EL (cell line): ENCODE measurements at regions not wholly inside any gene's neighbourhood (a gene's known extent, or its start where the extent isn't known, plus 50 kb on each side); places are given as distances from the start of the nearest gene placed in this dataset.
"Not testable (repeated sequence)": the region's sequence is repeated elsewhere in the genome, so short reads cannot be mapped to it uniquely, and the experiment has no call there.

Experiments
- DNase-seq: peaks from one replicate; pipeline ENCODE4 v3.0.0-alpha.2; 2016

DNA sequence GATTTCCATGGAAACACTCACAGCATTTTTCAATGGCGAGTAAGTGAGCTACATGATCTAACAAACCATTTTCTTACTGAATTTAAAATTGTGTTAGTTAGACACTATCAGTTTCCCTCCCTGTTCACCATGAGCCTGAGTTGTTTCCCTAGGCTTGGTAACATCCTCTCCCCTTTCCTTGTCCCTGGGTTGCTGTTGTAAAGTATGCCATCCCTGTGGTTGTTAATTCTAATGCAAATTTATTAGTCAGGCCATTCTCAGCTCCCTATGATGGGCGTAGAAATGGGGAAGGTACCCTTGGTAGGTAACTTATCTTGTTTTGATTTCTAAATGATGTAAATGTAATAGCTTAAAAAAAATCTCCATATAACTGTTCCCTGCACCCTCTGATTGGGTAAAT, 143.0 kb downstream of the SPATA31A6 start:
- not testable (repeated sequence) for DNase-seq

DNA sequence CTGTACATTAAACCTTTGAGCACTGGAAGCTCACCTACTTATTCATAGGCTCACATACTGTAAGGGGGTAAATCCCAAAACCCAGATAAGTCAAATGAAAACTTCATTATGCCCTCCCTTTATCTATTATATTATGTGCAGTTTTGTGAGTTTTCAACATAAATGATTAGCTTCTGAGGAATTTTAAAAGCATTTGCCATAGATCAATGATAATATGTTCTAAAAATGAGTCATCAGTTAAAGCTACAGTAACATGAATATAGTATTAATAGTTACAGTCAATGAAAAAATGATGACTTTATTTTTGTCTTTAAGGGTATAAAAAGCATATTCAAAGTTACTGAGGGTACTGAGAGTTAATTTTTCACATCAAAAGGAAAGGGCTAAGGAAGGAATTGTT, 151.9 kb downstream of the SPATA31A6 start:
- DNase-seq, result peak; percentile 26

DNA sequence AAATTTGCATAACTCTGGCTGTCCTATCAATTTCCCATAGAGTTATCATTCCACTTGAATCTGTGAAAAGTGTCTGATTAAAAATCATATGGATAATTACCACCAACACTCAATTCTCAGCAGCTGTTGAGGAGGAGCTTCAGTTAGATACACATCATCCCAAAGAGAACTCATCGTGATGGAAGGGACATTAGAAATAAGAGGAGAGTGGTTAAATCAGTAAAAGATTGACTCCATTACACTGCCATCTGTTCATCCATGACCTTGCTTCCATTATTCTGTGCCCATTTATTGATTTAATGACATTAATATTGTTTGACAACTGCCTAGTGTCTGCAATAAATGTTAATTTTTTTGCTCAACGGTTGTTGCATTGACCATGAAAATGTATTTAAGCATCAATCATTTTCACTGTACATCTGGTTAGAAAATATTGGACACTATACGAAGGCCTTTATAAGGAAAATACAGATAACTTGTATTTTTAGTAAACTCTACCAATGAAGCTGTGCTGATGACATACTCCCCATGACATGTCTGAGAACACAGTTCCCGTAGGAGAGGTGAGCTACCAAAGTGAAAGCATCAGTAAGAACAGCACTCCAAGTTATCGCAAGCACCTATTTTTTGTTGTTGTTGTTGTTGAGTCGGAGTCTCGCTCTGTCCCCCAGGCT, 152.7 kb downstream of the SPATA31A6 start:
- DNase-seq, result not testable (repeated sequence)

DNA sequence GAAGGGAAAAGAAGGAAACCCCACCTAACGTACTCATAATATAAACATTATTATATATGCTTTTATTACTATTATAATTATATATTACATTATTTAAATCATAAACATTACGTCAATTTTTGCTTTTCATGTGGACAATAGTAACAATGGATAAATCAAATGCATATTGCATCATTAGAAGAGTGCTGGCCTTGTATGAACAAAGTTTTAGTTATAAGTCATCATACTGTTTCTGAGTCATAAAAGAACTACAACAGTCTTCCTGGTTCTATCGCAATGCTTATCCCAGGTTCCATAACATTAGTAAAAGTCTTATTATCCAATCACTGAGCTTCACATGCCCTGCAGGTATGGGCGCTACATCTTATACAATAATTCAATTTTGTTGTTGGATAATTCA, 154.8 kb downstream of the SPATA31A6 start:
- DNase-seq, result not testable (repeated sequence)

DNA sequence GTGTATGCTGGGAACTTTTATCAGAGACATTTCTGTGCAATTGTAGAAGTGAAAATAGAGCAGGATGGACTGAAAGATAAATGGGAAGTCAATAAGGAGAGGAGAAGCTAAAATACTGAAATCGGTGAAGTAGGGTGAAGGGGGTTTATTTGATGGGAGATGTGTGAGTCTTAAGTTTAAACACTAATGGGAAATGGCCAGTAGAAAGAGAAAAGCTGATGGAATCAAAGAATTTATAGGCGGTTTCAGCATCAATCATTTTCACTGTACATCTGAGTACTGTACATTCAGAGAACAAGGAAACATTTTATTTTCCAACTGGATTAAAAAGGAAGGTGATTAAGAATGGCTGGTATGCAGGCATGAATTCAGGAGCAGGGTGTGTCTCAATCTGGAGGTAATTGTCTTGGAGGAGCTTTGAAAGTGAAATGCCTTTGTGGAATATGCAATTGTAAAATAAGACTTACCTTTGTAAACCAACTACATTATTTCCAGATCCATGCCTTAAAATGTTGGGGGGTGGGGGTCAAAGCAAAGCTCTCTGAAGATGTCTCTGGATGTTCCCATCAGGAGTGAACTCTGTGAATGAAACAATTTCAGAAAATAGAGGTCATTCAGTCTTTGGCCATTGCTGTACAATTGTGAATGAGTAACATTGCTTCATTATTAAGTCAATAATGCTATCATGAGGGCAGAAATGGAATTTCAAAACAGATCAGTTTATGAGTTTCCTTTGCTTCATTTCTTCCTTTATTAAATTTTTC, 156.4 kb downstream of the SPATA31A6 start:
- DNase-seq, result not testable (repeated sequence)

DNA sequence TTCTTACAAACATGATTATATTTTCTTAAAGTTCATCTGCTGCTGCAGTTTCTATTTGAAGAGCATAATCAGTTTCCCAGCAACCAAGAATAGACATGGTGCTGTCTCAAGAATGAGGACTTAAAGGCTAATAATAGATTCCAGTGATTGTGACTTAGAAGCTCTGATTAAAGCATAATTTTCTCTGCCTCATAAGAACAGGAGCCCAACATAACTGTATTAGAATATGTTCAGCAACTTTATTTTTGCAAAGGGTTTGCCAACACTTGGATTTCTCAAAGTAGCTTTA, 156.9 kb downstream of the SPATA31A6 start:
- not testable (repeated sequence) for DNase-seq

DNA sequence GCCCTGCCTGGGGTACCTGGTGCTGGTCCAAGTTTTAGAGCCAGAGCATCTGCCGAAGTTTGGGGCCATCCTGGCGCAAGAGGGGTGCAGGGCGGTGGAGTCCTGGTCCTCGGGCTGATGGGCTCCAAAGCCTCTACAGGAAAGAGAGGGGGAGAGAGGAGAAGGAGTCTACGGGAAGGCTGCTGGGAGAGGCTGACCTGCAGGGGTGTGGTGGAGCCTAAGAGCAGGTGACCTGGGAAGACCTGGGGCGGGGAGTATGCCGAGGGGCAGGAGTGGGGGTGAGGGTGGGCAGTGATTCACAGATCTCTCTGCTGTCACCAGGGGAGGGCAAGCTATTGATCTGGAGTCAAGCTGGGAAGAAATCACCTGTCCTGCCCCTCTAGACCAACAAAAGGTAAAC, 158.4 kb downstream of the SPATA31A6 start:
- not testable (repeated sequence) for DNase-seq

DNA sequence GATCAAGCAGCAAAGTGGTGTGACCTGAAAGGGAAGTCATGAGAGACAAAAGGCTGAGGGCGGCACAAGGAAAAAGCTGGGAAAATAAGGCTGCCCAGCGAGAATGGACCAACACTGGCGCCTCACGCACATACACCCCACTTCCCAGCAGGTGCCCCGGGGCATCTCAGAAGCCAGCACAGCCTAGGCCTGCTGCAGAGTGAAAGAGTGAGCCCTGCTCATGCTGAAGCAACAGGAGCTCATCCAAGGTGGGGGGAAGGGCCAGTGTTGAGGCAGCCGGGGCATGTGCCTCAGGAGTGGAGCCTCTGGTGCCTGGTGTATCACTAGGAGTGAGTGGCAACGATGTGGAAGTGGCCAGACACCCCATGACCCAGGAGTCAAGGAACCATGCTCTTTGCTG, 158.8 kb downstream of the SPATA31A6 start:
- DNase-seq, result not testable (repeated sequence)

DNA sequence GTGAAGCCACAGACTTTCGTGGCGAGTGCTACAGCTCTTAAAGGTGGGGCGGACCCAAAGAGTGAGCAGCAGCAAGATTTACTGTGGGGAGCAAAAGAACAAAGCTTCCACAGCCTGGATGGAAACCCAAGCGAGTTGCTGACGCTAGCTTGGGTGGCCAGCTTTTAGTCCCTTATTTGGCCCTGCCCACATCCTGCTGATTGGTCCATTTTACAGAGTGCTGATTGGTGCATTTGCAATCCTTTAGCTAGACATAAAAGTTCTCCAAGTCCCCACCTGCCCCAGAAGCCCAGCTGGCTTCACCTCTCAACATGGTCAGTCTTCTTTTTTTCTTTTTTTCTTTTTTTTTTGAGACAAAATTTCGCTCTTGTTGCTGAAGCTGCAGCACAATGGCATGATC, 161.0 kb downstream of the SPATA31A6 start:
- DNase-seq, result not testable (repeated sequence)

DNA sequence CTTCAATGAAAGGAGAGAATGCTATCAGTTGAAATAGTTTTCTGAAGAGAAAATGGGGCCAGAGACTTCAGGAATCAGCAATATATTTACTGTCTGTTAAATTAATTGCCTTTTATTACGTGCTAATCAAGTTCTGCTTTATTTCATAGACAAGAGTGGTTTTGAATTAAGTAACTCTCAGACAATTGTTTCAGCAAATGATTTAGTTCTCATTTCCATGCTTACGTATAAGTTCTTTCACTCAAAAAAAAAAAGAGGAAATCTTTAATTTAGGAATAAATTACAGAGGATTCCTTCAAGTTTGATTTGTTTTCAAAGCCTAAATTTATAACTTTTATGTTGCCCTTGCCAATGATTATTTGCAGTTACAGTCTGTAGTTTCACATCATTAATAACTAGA, 163.5 kb downstream of the SPATA31A6 start:
- not testable (repeated sequence) for DNase-seq

DNA sequence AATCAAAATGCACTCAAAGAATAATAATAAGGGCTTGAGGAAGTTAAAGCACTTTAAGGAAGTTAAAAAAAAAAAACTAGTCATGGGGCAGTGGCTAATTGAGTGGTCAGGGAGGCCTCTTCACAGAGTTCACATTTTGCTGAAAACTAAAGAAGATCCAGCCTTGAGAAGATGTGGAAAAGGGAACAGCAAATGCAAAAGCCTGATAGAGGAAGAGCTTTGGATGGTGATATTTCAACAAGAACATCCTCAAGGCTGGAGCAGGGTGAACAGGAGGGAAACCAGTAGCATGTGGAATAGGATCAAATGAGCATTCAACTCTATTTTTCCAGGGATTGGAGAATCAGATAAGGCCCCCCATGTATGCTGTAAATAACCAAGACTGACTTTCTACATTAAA, 165.7 kb downstream of the SPATA31A6 start:
- DNase-seq, result not testable (repeated sequence)

DNA sequence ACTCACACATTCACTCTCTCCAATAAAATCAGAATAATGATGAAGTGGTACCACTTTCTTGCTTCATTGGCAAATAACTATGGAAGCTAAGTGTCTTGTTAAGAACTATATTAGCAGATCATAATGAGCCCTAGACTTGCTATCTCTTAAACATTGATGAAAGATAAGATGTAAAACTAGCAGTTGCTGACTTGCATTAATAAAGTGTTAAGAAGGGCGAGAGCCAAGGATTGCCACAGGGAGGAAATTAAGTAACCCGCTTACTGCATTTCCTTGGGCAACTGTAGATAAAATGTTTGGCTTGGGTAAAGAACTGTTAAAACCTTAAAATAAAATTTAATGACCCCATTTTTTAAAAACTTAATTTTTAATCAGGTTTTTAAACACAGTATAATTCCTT, 167.0 kb downstream of the SPATA31A6 start:
- DNase-seq, result not testable (repeated sequence)

DNA sequence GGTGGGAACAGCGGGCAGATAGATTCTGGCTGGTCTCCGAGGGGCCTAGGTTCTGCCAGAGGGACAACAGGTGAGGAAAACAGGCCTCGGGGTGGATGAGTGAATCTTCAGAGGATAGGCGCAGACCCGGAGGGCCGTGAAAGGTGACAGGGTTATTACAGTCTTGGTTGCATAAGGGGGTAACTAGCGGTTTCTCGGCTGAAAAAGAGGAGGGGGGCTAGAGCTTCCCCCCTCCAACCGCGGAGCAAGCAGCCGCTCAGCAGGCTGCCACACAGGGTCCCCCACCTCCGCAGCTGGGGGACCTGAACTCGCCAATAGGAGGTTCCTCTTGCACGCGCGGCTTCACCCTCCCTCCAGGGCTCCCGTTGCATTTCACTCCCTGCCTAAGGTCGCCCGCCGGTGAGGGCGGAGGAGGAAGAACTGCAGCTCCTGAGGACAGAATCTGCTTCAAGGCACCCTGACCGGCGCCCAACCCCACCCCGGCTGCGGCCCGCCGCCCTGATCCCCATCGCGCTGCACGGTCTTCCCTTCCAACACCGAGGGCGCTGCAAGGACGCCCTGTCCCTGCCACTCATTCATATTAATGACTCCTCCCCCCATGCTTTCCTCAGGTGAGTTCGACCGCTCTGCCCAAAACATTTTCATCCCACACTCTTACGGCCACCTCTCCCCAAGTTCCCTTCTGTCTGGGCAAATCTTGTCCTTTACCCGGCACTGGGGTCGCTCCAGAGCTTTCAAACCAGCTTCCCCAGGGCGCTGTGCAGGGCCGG, 174.3 kb downstream of the SPATA31A6 start:
- not testable (repeated sequence) for DNase-seq

DNA sequence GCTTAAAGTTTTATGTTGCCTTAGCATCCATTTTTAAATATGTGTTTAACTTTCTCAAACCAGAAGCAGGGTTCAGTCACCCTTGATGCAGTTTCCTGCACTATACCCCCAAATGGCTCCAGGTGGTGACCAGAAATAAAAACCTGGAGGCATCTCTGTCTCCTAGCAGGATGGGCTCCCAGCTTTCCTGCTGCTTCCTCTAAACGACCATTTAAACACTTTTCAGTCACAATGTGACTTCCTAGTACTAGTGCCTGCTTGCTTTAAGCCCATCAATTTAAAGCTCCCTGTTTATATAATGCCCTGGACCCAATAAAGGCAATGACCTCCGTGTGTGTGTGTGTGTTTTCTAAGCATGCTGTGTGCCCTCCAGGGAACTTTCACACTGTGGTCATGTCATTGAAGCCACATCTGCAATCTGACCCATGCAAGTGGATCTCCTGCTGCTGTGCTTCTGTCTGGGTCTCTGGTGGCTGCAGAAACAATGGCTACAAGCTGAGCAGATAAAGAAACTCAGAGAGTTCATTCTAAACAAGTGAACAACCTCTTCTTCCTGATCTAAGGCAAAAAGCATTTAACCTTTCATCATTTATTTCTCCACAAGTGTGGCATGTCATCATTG, 175.3 kb downstream of the SPATA31A6 start:
- DNase-seq, result not testable (repeated sequence)

DNA sequence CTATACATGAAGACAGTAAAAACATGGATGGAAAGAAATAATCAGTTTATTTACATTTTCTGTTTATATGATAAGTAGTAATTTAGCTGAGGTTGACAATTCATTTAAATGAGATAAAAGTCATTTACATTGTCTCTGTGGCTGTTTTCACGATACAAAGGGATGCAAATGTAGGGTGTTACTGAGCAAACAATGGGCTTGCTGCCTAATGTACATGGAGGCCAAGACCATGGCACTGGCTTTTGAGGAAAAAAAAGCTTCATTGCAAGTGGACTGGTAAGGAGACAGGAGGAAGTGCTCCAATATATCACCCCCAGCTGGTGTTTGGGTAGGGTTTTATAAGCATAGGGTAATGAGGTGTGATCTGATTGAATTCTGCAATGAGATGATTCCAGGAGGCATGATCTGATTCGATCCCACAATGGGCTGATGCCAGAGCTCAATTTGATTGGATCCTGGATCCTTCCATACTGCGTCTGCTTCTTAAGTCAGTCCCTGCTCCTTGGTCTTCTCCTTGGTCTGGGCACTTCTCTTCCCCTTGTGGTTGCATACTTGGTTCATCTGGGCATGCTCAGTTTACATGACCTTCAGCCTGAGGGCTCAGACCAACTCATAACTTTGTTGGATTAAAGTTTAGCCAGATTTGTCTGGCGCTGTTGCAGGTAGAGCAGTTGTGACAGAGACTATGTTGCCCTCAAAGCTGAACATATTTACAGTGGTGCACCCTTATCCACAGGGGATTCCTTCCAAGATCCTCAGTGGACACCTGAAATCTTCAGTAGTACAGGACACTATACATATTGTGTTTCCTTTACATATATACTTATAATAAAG, 181.2 kb downstream of the SPATA31A6 start:
- not testable (repeated sequence) for DNase-seq

DNA sequence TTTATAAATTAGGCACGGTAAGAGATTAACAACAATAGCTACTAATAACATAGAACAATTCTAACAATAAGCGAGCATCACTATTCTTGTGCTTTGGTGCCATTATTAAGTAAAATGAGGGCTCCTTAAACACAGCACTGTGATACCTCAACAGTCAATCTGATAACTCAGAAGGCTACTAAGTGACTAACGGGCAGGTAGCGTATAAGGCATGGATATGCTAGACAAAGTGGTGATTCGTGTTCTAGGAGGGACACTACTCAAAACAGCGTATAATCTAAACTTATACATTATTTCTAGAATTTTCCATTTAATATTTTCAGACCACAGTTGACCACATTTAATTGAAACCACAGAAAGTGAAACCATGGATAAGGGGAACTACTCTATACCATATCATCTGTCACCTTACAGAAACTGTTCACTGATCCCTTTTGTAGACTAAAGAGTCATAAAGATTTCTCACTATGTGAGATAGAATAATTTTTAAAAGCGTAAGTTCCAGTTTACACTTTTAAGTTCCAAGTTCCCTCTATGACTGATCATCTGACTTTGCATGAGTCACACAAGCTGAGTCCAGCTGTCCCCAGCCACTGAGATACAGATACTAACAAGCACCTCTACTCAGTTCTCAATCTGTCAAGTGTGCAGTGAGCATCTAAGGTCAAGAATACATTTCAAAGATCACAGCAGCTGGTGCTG, 181.9 kb downstream of the SPATA31A6 start:
- DNase-seq, result not testable (repeated sequence)

DNA sequence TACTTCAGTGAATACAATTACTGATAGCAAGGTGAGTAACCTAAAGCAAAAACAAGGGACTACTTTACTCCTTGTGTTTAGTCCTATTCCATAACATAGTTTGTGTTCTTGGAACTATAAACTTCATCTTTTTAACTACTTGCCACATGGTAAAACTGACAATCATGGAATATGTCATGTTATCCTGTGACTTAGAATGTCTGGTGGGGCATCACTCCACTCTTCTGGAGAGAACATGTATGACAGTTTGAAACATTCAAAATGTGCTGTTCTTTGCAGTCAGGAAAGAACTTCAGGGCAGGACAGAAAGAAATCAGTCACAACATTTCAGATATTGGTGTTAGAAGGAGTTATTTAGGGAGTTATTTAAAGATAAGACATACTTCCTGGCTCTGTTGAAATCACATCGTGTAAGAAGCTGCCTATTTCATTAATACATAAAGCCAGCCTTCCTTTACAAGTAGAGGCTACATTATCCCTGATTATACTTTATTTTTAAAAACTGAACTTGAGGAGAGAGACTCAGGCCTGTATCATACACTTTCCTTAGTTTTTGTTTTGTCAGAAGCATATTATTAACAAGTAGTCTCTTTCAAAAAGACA, 184.9 kb downstream of the SPATA31A6 start:
- not testable (repeated sequence) for DNase-seq

DNA sequence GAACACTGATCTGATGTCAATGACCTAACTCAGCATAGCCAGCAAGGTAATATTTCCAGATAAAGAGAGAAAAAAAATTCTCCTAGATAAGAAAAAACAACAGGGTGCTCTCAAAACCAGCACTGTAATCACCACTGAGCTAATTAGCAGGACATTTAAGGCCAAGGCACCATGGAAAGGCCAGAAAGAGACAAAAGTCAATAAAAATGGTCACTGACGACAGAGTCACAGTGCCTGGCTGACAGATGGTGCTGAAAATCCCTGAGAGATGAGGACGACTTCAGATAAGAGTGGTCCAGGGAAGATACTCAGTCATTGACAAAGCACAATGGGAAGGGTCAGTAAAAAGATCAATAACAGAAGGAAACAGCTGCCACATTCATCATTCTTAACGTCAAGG, 186.7 kb downstream of the SPATA31A6 start:
- DNase-seq, result not testable (repeated sequence)

DNA sequence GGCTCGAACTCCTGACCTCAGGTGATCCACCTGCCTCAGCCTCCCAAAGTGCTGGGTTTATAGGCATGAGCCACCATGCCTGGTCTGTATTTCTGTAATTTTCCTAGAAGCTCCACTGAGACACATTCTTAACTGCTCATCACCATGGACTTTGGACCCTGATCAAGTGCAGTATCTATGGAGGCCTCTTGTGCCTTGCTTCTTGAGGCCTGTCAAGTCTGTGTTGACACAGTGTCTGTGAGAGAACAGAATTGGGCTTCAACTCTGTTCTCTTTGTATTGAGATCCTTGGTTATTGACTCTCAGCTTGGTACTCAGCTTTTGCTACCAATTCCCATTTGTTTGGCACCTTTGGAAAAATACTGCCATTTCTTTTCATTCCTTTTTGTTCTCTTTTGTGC, 188.0 kb downstream of the SPATA31A6 start:
- not testable (repeated sequence) for DNase-seq

DNA sequence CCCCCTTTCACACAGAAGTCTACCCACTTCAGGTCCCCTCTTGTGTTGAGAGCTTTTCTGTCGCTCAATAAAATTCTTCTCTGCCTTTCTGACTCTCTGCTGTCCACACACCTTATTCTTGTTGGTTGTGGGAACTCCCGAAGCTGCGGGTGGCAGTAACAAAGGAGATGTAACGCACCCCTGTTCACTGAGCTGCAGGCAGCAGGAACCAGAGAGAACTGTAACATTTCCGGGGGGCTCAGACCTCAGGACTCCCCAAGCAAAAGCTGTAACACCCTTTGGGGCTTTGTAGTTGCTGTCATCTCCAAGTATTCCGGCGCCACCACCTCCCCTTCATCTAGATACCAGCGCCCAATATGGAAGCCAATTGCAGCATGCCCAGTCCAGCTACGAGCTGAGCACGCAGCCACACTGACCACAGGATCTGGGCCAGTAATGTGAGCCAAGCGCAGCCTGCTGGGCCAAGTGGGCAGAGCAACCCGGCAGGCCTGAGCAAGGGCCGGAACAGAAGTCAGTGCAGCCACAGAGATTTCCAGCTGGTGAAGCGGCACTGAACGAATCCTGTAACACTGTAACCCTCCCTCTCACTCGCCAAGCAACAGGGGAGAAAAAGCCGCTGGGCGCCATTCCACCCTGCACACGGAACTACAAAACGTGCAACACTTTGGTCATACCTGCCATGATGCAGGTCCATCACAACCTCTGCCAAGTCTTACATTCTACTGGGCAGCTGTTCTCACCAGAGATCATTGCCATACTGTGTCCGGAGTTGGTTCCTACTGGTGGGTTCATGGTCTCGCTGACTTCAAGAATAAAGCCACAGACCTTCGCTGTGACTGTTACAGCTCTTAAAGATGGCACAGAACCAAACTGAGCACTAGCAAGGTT, 194.3 kb downstream of the SPATA31A6 start:
- DNase-seq, result not testable (repeated sequence)
